SK-N-SH (cell line): ENCODE measurements at regions not wholly inside any gene's neighbourhood (a gene's known extent, or its start where the extent isn't known, plus 50 kb on each side); places are given as distances from the start of the nearest gene placed in this dataset.

Experiments
- CHD2 ChIP-seq: fragments of 150-350 bp; IDR thresholded peaks from 2 replicates; pipeline ENCODE4 v1.6.1; 2018; ENCODE audit warnings: low read length; ENCODE audit not compliant: partially characterized antibody
- EP300 ChIP-seq, 2 experiments: IDR thresholded peaks; 2 replicates each; pipeline versions ENCODE4 v1.4.0 to v1.6.1; 2012; ENCODE audit warnings: borderline replicate concordance in 1 of 2, low read depth in 1 of 2, low read length in 1 of 2
- GABPA ChIP-seq: IDR thresholded peaks from 2 replicates; pipeline ENCODE4 v1.4.0; 2012; ENCODE audit warnings: low read depth, mild to moderate bottlenecking
- JUND ChIP-seq: IDR thresholded peaks from 2 replicates; pipeline ENCODE4 v1.4.0; 2012
- MXI1 ChIP-seq: IDR thresholded peaks from 2 replicates; pipeline ENCODE4 v1.6.1; 2012; ENCODE audit warnings: mild to moderate bottlenecking, low read depth, low read length, improper control_type of control experiment
- SIN3A ChIP-seq: IDR thresholded peaks from 2 replicates; pipeline ENCODE4 v1.6.1; 2012; ENCODE audit warnings: low read depth, mild to moderate bottlenecking, low read length, moderate library complexity, borderline replicate concordance
- TCF12 ChIP-seq: IDR thresholded peaks from 2 replicates; pipeline ENCODE4 v1.4.0; 2012
- TF ChIP-seq, protein P1 (sequence below): IDR thresholded peaks from 2 replicates; pipeline ENCODE4 v1.4.0; 2012; ENCODE audit warnings: low read depth
- TF ChIP-seq, protein P2 (sequence below): fragments of 200-600 bp; sonication (generic); IDR thresholded peaks from 2 replicates; pipeline ENCODE4 v1.6.1; 2017; ENCODE audit warnings: antibody characterized with exemption, mild to moderate bottlenecking, moderate library complexity
- TF ChIP-seq, protein P3 (sequence below): IDR thresholded peaks from 2 replicates; pipeline ENCODE4 v1.6.1; 2012; ENCODE audit warnings: mild to moderate bottlenecking, low read depth, low read length, moderate library complexity
- TF ChIP-seq, protein P4 (sequence below): IDR thresholded peaks from 2 replicates; pipeline ENCODE4 v1.4.0; 2012; ENCODE audit warnings: low read depth, borderline replicate concordance

DNA sequence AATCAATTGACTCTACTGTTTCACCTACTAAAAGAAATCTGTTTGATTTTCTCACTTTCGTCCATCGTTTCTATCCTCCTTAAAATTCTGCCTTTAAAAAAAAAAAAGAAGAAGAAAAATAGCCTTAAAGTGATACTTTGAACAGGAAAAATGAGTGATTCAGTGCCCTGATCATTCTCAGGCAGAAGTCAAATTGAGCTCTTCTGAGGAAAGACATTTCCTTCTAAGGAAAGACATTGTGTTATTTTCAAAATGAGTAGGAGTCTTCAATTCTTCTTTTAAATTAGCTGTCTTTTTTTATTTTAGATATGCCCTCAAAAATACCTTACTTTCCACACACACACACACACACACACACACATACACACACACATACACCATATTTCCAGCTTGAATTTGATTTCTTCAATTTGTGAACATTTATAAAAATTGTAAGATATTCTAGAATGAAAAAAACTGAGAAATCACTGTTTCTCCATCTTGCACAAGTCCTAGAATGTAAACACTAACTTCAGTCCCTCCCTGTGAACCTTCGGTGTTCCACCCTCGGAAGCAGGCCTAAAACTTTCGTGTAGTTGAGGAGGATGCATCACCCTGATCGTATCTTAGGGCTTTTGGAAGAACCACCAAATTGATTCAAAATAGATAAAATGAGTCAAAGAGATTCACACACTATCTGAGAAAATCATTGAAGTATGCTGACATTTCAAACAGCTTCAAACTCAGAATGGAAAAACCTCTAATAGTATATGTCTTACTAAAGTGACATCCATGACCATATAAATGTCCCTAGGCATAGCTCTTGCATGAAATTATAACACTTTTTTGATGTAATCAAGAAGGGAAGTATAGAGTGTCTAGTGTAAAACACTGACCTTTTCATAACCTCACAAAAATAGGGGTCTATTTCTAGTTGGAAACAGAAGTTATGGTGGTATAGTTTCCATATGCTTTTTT is 270.8 kb downstream of the GATA3 start:
- TF ChIP-seq, protein P1, sequence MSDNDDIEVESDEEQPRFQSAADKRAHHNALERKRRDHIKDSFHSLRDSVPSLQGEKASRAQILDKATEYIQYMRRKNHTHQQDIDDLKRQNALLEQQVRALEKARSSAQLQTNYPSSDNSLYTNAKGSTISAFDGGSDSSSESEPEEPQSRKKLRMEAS, result no peak
- TF ChIP-seq, protein P2, sequence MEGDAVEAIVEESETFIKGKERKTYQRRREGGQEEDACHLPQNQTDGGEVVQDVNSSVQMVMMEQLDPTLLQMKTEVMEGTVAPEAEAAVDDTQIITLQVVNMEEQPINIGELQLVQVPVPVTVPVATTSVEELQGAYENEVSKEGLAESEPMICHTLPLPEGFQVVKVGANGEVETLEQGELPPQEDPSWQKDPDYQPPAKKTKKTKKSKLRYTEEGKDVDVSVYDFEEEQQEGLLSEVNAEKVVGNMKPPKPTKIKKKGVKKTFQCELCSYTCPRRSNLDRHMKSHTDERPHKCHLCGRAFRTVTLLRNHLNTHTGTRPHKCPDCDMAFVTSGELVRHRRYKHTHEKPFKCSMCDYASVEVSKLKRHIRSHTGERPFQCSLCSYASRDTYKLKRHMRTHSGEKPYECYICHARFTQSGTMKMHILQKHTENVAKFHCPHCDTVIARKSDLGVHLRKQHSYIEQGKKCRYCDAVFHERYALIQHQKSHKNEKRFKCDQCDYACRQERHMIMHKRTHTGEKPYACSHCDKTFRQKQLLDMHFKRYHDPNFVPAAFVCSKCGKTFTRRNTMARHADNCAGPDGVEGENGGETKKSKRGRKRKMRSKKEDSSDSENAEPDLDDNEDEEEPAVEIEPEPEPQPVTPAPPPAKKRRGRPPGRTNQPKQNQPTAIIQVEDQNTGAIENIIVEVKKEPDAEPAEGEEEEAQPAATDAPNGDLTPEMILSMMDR, result no peak
- TF ChIP-seq EP300 (IDR thresholded peaks at IDR 0.05; ENCODE audit: borderline replicate concordance in 1 of 2, low read depth in 1 of 2, low read length in 1 of 2) (no peak), JUND (no peak), GABPA (no peak), TCF12 (no peak), SIN3A (no peak), CHD2 (no peak), MXI1 (no peak)
- TF ChIP-seq, protein P3, sequence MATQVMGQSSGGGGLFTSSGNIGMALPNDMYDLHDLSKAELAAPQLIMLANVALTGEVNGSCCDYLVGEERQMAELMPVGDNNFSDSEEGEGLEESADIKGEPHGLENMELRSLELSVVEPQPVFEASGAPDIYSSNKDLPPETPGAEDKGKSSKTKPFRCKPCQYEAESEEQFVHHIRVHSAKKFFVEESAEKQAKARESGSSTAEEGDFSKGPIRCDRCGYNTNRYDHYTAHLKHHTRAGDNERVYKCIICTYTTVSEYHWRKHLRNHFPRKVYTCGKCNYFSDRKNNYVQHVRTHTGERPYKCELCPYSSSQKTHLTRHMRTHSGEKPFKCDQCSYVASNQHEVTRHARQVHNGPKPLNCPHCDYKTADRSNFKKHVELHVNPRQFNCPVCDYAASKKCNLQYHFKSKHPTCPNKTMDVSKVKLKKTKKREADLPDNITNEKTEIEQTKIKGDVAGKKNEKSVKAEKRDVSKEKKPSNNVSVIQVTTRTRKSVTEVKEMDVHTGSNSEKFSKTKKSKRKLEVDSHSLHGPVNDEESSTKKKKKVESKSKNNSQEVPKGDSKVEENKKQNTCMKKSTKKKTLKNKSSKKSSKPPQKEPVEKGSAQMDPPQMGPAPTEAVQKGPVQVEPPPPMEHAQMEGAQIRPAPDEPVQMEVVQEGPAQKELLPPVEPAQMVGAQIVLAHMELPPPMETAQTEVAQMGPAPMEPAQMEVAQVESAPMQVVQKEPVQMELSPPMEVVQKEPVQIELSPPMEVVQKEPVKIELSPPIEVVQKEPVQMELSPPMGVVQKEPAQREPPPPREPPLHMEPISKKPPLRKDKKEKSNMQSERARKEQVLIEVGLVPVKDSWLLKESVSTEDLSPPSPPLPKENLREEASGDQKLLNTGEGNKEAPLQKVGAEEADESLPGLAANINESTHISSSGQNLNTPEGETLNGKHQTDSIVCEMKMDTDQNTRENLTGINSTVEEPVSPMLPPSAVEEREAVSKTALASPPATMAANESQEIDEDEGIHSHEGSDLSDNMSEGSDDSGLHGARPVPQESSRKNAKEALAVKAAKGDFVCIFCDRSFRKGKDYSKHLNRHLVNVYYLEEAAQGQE, result no peak
- TF ChIP-seq, protein P4, sequence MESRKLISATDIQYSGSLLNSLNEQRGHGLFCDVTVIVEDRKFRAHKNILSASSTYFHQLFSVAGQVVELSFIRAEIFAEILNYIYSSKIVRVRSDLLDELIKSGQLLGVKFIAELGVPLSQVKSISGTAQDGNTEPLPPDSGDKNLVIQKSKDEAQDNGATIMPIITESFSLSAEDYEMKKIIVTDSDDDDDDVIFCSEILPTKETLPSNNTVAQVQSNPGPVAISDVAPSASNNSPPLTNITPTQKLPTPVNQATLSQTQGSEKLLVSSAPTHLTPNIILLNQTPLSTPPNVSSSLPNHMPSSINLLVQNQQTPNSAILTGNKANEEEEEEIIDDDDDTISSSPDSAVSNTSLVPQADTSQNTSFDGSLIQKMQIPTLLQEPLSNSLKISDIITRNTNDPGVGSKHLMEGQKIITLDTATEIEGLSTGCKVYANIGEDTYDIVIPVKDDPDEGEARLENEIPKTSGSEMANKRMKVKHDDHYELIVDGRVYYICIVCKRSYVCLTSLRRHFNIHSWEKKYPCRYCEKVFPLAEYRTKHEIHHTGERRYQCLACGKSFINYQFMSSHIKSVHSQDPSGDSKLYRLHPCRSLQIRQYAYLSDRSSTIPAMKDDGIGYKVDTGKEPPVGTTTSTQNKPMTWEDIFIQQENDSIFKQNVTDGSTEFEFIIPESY, result no peak
